HepG2 (cell line): ENCODE measurements at regions not wholly inside any gene's neighbourhood (a gene's known extent, or its start where the extent isn't known, plus 50 kb on each side); places are given as distances from the start of the nearest gene placed in this dataset.

Experiments
- ARNT2 ChIP-seq: sonication (generic); formaldehyde crosslinking; IDR thresholded peaks from 2 replicates; pipeline ENCODE4 v1.8.0; 2022; ENCODE audit warnings: mild to moderate bottlenecking, low read depth, missing genetic modification reagents, moderate library complexity
- BRCA1 ChIP-seq: sonication (generic); formaldehyde crosslinking; IDR thresholded peaks from 2 replicates; pipeline ENCODE4 v1.4.0; 2020; ENCODE audit warnings: missing genetic modification reagents
- BRD4 ChIP-seq: sonication (generic); formaldehyde crosslinking; IDR thresholded peaks from 2 replicates; pipeline ENCODE4 v1.4.0; 2020; ENCODE audit warnings: missing genetic modification reagents
- CBX1 ChIP-seq: IDR thresholded peaks from one replicate; pipeline ENCODE4 v1.6.1; 2016; ENCODE audit warnings: antibody characterized with exemption, low read depth
- CREM ChIP-seq, 2 experiments: sonication (generic) in 1 of 2; formaldehyde crosslinking in 1 of 2; IDR thresholded peaks; 2 replicates each; pipeline versions ENCODE4 v1.4.0 to v1.6.1; 2016 to 2020; ENCODE audit warnings: antibody characterized with exemption in 1 of 2, mild to moderate bottlenecking in 1 of 2, missing genetic modification reagents in 1 of 2
- FOXA1 ChIP-seq, 2 experiments: fragments of 450-650 bp in 1 of 2; sonication (generic) in 1 of 2; formaldehyde crosslinking in 1 of 2; IDR thresholded peaks; 2 replicates each; pipeline versions ENCODE4 v1.4.0 to v1.6.1; 2016 to 2020; ENCODE audit warnings: missing genetic modification reagents in 1 of 2
- LCORL ChIP-seq, 2 experiments: fragments of 450-650 bp in 1 of 2; sonication (generic) in 1 of 2; formaldehyde crosslinking in 1 of 2; IDR thresholded peaks; 2 replicates each; pipeline versions ENCODE4 v1.5.0 to v1.6.1; 2017 to 2020; ENCODE audit warnings: antibody characterized with exemption in 1 of 2, missing genetic modification reagents in 1 of 2
- MBNL3 ChIP-seq: fragments of 250-450 bp; sonication (Bioruptor Pico); conservative IDR thresholded peaks from 2 replicates; pipeline ENCODE4 v1.8.0; 2022; ENCODE audit warnings: mild to moderate bottlenecking, inconsistent platforms
- MED8 ChIP-seq: sonication (generic); formaldehyde crosslinking; IDR thresholded peaks from 2 replicates; pipeline ENCODE4 v1.8.1; 2023; ENCODE audit warnings: mild to moderate bottlenecking, missing genetic modification reagents; ENCODE audit not compliant: insufficient replicate concordance
- NR1H2 ChIP-seq: sonication (generic); formaldehyde crosslinking; IDR thresholded peaks from 2 replicates; pipeline ENCODE4 v1.8.1; 2022; ENCODE audit warnings: low read depth, missing genetic modification reagents, borderline replicate concordance
- NR2F2 ChIP-seq: IDR thresholded peaks from 2 replicates; pipeline ENCODE4 v1.6.1; 2012; ENCODE audit warnings: low read depth, inconsistent platforms, borderline replicate concordance
- POLR2G ChIP-seq: fragments of 200-400 bp; formaldehyde crosslinking; IDR thresholded peaks from 2 replicates; pipeline ENCODE4 v1.6.1; 2018; ENCODE audit warnings: mild to moderate bottlenecking, low read depth, low read length, moderate library complexity
- RBM39 ChIP-seq: fragments of 200-400 bp; formaldehyde crosslinking; IDR thresholded peaks from one replicate; pipeline ENCODE4 v1.6.1; 2018; ENCODE audit warnings: antibody characterized with exemption, mild to moderate bottlenecking, low read depth, low read length; ENCODE audit not compliant: poor library complexity, severe bottlenecking
- RXRB ChIP-seq: IDR thresholded peaks from 2 replicates; pipeline ENCODE4 v1.6.1; 2016; ENCODE audit warnings: borderline replicate concordance, missing genetic modification reagents, missing compliant biosample characterization
- SIN3B ChIP-seq: fragments of 150-350 bp; IDR thresholded peaks from 2 replicates; pipeline ENCODE4 v1.6.1; 2014; ENCODE audit warnings: low read length
- SNAPC2 ChIP-seq: sonication (generic); formaldehyde crosslinking; IDR thresholded peaks from 2 replicates; pipeline ENCODE4 v1.8.1; 2022; ENCODE audit warnings: mild to moderate bottlenecking, missing genetic modification reagents
- SOX13 ChIP-seq, 3 experiments: fragments of 450-650 bp in 1 of 3; sonication (generic) in 1 of 3; formaldehyde crosslinking in 1 of 3; IDR thresholded peaks in 2 of 3; conservative IDR thresholded peaks in 1 of 3; 2 replicates each; pipeline versions ENCODE4 v1.5.0 to v1.6.1; 2016 to 2020; ENCODE audit warnings: antibody characterized with exemption in 1 of 3, mild to moderate bottlenecking in 1 of 3, missing compliant biosample characterization in 1 of 3, missing genetic modification reagents in 1 of 3, moderate library complexity in 1 of 3
- SP1 ChIP-seq, 2 experiments: fragments of 450-650 bp in 1 of 2; sonication (generic) in 1 of 2; formaldehyde crosslinking in 1 of 2; IDR thresholded peaks; 2 replicates each; pipeline versions ENCODE4 v1.4.0 to v1.6.1; 2016 to 2020; ENCODE audit warnings: missing genetic modification reagents in 1 of 2
- SRY ChIP-seq: sonication (generic); formaldehyde crosslinking; IDR thresholded peaks from 2 replicates; pipeline ENCODE4 v1.8.0; 2022; ENCODE audit warnings: mild to moderate bottlenecking, missing genetic modification reagents
- STAT5B ChIP-seq: sonication (generic); formaldehyde crosslinking; IDR thresholded peaks from 2 replicates; pipeline ENCODE4 v1.4.0; 2020; ENCODE audit warnings: missing genetic modification reagents
- TAF15 ChIP-seq: fragments of 200-400 bp; formaldehyde crosslinking; IDR thresholded peaks from one replicate; pipeline ENCODE4 v1.6.1; 2018; ENCODE audit warnings: mild to moderate bottlenecking, low read depth, low read length; ENCODE audit not compliant: poor library complexity, severe bottlenecking
- ZBTB8A ChIP-seq: sonication (generic); formaldehyde crosslinking; IDR thresholded peaks from 2 replicates; pipeline ENCODE4 v1.4.0; 2020; ENCODE audit warnings: mild to moderate bottlenecking, low read depth, missing genetic modification reagents, borderline replicate concordance
- ZFP1 ChIP-seq: IDR thresholded peaks from 2 replicates; pipeline ENCODE4 v1.6.1; 2016
- ZNF101 ChIP-seq: sonication (generic); formaldehyde crosslinking; IDR thresholded peaks from 2 replicates; pipeline ENCODE4 v1.4.0; 2020; ENCODE audit warnings: mild to moderate bottlenecking, low read depth, missing genetic modification reagents, borderline replicate concordance
- ZNF232 ChIP-seq: sonication (generic); formaldehyde crosslinking; IDR thresholded peaks from 2 replicates; pipeline ENCODE4 v1.4.0; 2020; ENCODE audit warnings: missing genetic modification reagents, borderline replicate concordance
- ZNF331 ChIP-seq: sonication (generic); formaldehyde crosslinking; IDR thresholded peaks from 2 replicates; pipeline ENCODE4 v1.4.0; 2020; ENCODE audit warnings: missing genetic modification reagents
- ZNF446 ChIP-seq: sonication (generic); formaldehyde crosslinking; IDR thresholded peaks from 2 replicates; pipeline ENCODE4 v1.5.0; 2020; ENCODE audit warnings: mild to moderate bottlenecking, missing genetic modification reagents
- ZNF660 ChIP-seq: sonication (generic); formaldehyde crosslinking; IDR thresholded peaks from 2 replicates; pipeline ENCODE4 v1.5.1; 2020; ENCODE audit warnings: mild to moderate bottlenecking, low read depth, missing genetic modification reagents, borderline replicate concordance
- ZNF788 ChIP-seq: sonication (generic); formaldehyde crosslinking; IDR thresholded peaks from 2 replicates; pipeline ENCODE4 v1.5.0; 2020; ENCODE audit warnings: mild to moderate bottlenecking, missing genetic modification reagents, borderline replicate concordance
- ZSCAN29 ChIP-seq: sonication (generic); formaldehyde crosslinking; conservative IDR thresholded peaks from 2 replicates; pipeline ENCODE4 v1.4.0; 2020; ENCODE audit warnings: mild to moderate bottlenecking, missing genetic modification reagents
- TF ChIP-seq, protein P1 (sequence below): sonication (generic); formaldehyde crosslinking; IDR thresholded peaks from 2 replicates; pipeline ENCODE4 v1.4.0; 2020; ENCODE audit warnings: missing genetic modification reagents, low read depth, mild to moderate bottlenecking, borderline replicate concordance

GRCh38 chr6:81863123-81863522 lies 110.6 kb upstream of the TENT5A start (continued):
- no peak for TF ChIP-seq FOXA1 (IDR thresholded peaks at IDR 0.05)
- TF ChIP-seq FOXA1 (CRISPR knock-in tag; IDR thresholded peaks at IDR 0.05) = peak; percentile 47; the same call in 1 of the 2 replicates
- no peak for TF ChIP-seq CREM (IDR thresholded peaks at IDR 0.05)
- TF ChIP-seq CREM (CRISPR knock-in tag; IDR thresholded peaks at IDR 0.05) = no peak
- no peak for TF ChIP-seq MED8
- no peak for TF ChIP-seq POLR2G
- TF ChIP-seq, protein P1, sequence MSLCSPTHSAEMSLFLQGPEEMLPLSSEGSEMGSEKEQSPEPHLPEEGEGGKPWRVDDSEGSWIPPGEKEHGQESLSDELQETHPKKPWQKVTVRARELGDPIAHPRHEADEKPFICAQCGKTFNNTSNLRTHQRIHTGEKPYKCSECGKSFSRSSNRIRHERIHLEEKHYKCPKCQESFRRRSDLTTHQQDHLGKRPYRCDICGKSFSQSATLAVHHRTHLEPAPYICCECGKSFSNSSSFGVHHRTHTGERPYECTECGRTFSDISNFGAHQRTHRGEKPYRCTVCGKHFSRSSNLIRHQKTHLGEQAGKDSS = 0 out of 2 replicates have a peak, but pooled peaks have one; percentile 27
- TF ChIP-seq ZNF232 (CRISPR knock-in tag) = no peak
- no peak for TF ChIP-seq TAF15
- no peak for TF ChIP-seq ZFP1 (CRISPR knock-in tag)
- peak; percentile 53; the same call in 1 of the 2 replicates for TF ChIP-seq SOX13 (IDR thresholded peaks at IDR 0.05)
- peak in 1 of 2 experiments; percentile 91; a peak in 2 of 4 replicates for TF ChIP-seq SOX13 (CRISPR knock-in tag; conservative IDR thresholded peaks at IDR 0.05 in 1 of 2, IDR thresholded peaks at IDR 0.05 in 1 of 2)
- no peak for TF ChIP-seq CBX1
- TF ChIP-seq ZNF660 (CRISPR knock-in tag) = no peak
- no peak for TF ChIP-seq NR1H2
- TF ChIP-seq MBNL3 = no peak
- TF ChIP-seq NR2F2 = no peak
- TF ChIP-seq ZNF788 (CRISPR knock-in tag) = no peak
- no peak for TF ChIP-seq RBM39
- no peak for TF ChIP-seq SIN3B
- no peak for TF ChIP-seq ARNT2
- no peak for TF ChIP-seq STAT5B
- TF ChIP-seq ZBTB8A (CRISPR knock-in tag) = no peak
- TF ChIP-seq BRD4 (CRISPR knock-in tag) = no peak
- TF ChIP-seq LCORL (IDR thresholded peaks at IDR 0.05) = no peak
- peak; percentile 55; the same call in 1 of the 2 replicates for TF ChIP-seq LCORL (CRISPR knock-in tag; IDR thresholded peaks at IDR 0.05)
- TF ChIP-seq ZNF101 (CRISPR knock-in tag) = no peak
- TF ChIP-seq BRCA1 (CRISPR knock-in tag) = no peak
- peak; percentile 44; the same call in 1 of the 2 replicates for TF ChIP-seq ZNF331 (CRISPR knock-in tag)
- TF ChIP-seq SRY (CRISPR knock-in tag) = no peak
- TF ChIP-seq SNAPC2 = no peak
- peak; percentile 45; the same call in 1 of the 2 replicates for TF ChIP-seq ZSCAN29 (CRISPR knock-in tag)
- TF ChIP-seq SP1 (IDR thresholded peaks at IDR 0.05) = no peak
- no peak for TF ChIP-seq SP1 (CRISPR knock-in tag; IDR thresholded peaks at IDR 0.05)
- TF ChIP-seq RXRB (CRISPR knock-in tag) = 0 out of 2 replicates have a peak, but pooled peaks have one; percentile 25
- no peak for TF ChIP-seq ZNF446 (CRISPR knock-in tag)
